NT2/D1 (cell line): ENCODE measurements at regions not wholly inside any gene's neighbourhood (a gene's known extent, or its start where the extent isn't known, plus 50 kb on each side); places are given as distances from the start of the nearest gene placed in this dataset.
"Not testable (repeated sequence)": the region's sequence is repeated elsewhere in the genome, so short reads cannot be mapped to it uniquely, and the experiment has no call there.

Experiments used
- DNase-seq: peaks from one replicate; pipeline ENCODE4 v3.0.0-alpha.2; 2011; ENCODE audit warnings: low read depth, low spot score
- H3K27me3 ChIP-seq: 2 replicates; pipeline ENCODE4 v1.6.0; 2011; ENCODE audit warnings: mild to moderate bottlenecking; ENCODE audit not compliant: insufficient read length, insufficient read depth
- H3K36me3 ChIP-seq: 2 replicates; pipeline ENCODE4 v1.6.1; 2011; ENCODE audit warnings: mild to moderate bottlenecking, low read length, mixed read lengths; ENCODE audit not compliant: insufficient read depth, insufficient read length
- H3K4me1 ChIP-seq: 2 replicates; pipeline ENCODE4 v1.5.1; 2011; ENCODE audit not compliant: insufficient read depth, insufficient read length
- H3K4me3 ChIP-seq: 2 replicates; pipeline ENCODE4 v1.5.1; 2011; ENCODE audit warnings: low read depth; ENCODE audit not compliant: insufficient read length
- H3K9ac ChIP-seq: 2 replicates; pipeline ENCODE4 v1.6.0; 2011; ENCODE audit warnings: low read depth; ENCODE audit not compliant: insufficient read length
- H3K9me3 ChIP-seq: 2 replicates; pipeline ENCODE4 v1.5.1; 2011; ENCODE audit warnings: mild to moderate bottlenecking, low read length; ENCODE audit not compliant: insufficient read depth
- SUZ12 ChIP-seq: IDR thresholded peaks from 2 replicates; pipeline ENCODE4 v1.6.1; 2011; ENCODE audit not compliant: insufficient read length, insufficient read depth; ENCODE audit errors: extremely low read depth
- YY1 ChIP-seq: IDR thresholded peaks from 2 replicates; pipeline ENCODE4 v1.6.1; 2011; ENCODE audit not compliant: insufficient read length, insufficient read depth
- ZNF274 ChIP-seq: IDR thresholded peaks from 2 replicates; pipeline ENCODE4 v1.6.1; 2011; ENCODE audit warnings: mild to moderate bottlenecking, low read depth, low read length

- Histone ChIP-seq H3K4me1 (no peaks in the 10 kb centered on the region), H3K9ac (no peak overlapping the region), H3K4me3 (no peak overlapping the region), H3K27me3 (no peaks in the 10 kb centered on the region), H3K36me3 (no peaks in the 10 kb centered on the region), H3K9me3 (no peaks in the 10 kb centered on the region)
- DNase-seq = no peak
- no peak for TF ChIP-seq ZNF274
- no peak for TF ChIP-seq YY1
- TF ChIP-seq SUZ12 = no peak
These were observed 265.2 kb upstream of the ZNF385D start for GRCh38 chr3:22016197-22016596.

- not testable (repeated sequence) for DNase-seq, H3K4me1 ChIP-seq, H3K4me3 ChIP-seq, H3K9me3 ChIP-seq, H3K27me3 ChIP-seq, H3K9ac ChIP-seq, H3K36me3 ChIP-seq
These were observed 273.6 kb upstream of the ZNF385D start for GRCh38 chr3:22024638-22025037.

- TF ChIP-seq YY1 (no peak), ZNF274 (no peak), SUZ12 (no peak)
- DNase-seq = no peak
- no peak overlapping the region for H3K9ac ChIP-seq
- H3K4me3 ChIP-seq = no peak overlapping the region
- H3K36me3 ChIP-seq = no peaks in the 10 kb centered on the region
- H3K4me1 ChIP-seq = no peaks in the 10 kb centered on the region
- no peaks in the 10 kb centered on the region for H3K27me3 ChIP-seq
- no peaks in the 10 kb centered on the region; the same call in 1 of the 2 replicates for H3K9me3 ChIP-seq
These were observed 278.5 kb upstream of the ZNF385D start for GRCh38 chr3:22029480-22029879.

- H3K4me1 ChIP-seq = no peaks in the 10 kb centered on the region
- no peaks in the 10 kb centered on the region for H3K9me3 ChIP-seq
- H3K27me3 ChIP-seq = no peaks in the 10 kb centered on the region
- TF ChIP-seq YY1 = no peak
- no peak for TF ChIP-seq SUZ12
- no peak for TF ChIP-seq ZNF274
- H3K4me3 ChIP-seq = no peak overlapping the region
- H3K9ac ChIP-seq = no peak overlapping the region
- no peaks in the 10 kb centered on the region for H3K36me3 ChIP-seq
- no peak for DNase-seq
These were observed 288.2 kb upstream of the ZNF385D start for GRCh38 chr3:22039161-22039560.

- TF ChIP-seq YY1 (no peak), ZNF274 (no peak), SUZ12 (no peak)
- Histone ChIP-seq H3K4me3 (no peak overlapping the region), H3K27me3 (no peaks in the 10 kb centered on the region), H3K36me3 (no peaks in the 10 kb centered on the region), H3K9me3 (no peaks in the 10 kb centered on the region), H3K9ac (no peak overlapping the region), H3K4me1 (no peaks in the 10 kb centered on the region)
- no peak for DNase-seq
These were observed 289.1 kb upstream of the ZNF385D start for GRCh38 chr3:22040150-22040549.

GRCh38 chr3:22045882-22046281 lies 294.9 kb upstream of the ZNF385D start:
- H3K9me3 ChIP-seq = no peaks in the 10 kb centered on the region
- no peak overlapping the region for H3K4me3 ChIP-seq
- DNase-seq = no peak
- H3K36me3 ChIP-seq = no peaks in the 10 kb centered on the region
- no peaks in the 10 kb centered on the region for H3K27me3 ChIP-seq
- no peak overlapping the region for H3K9ac ChIP-seq
- TF ChIP-seq ZNF274 (no peak), SUZ12 (no peak), YY1 (no peak)
- H3K4me1 ChIP-seq = no peaks in the 10 kb centered on the region

GRCh38 chr3:22063500-22063899 lies 312.5 kb upstream of the ZNF385D start:
- H3K4me3 ChIP-seq = no peak overlapping the region
- no peak overlapping the region for H3K9ac ChIP-seq
- H3K4me1 ChIP-seq = no peaks in the 10 kb centered on the region
- H3K27me3 ChIP-seq = no peaks in the 10 kb centered on the region
- DNase-seq = no peak
- no peaks in the 10 kb centered on the region for H3K9me3 ChIP-seq
- no peaks in the 10 kb centered on the region for H3K36me3 ChIP-seq
- TF ChIP-seq YY1 (no peak), SUZ12 (no peak), ZNF274 (no peak)

GRCh38 chr3:22068619-22069018 lies 317.6 kb upstream of the ZNF385D start:
- DNase-seq = no peak
- Histone ChIP-seq H3K27me3 (no peaks in the 10 kb centered on the region), H3K4me1 (no peaks in the 10 kb centered on the region), H3K36me3 (no peaks in the 10 kb centered on the region), H3K4me3 (no peak overlapping the region), H3K9me3 (no peaks in the 10 kb centered on the region), H3K9ac (no peak overlapping the region)
- no peak for TF ChIP-seq YY1
